GM12874 (cell line): ENCODE measurements at regions not wholly inside any gene's neighbourhood (a gene's known extent, or its start where the extent isn't known, plus 50 kb on each side); places are given as distances from the start of the nearest gene placed in this dataset.

Experiments used
- CTCF ChIP-seq: IDR thresholded peaks from 2 replicates; pipeline ENCODE4 v1.5.1; 2011; ENCODE audit warnings: low read depth, mild to moderate bottlenecking, control low read depth, low read length, moderate library complexity; ENCODE audit not compliant: insufficient read depth

- TF ChIP-seq CTCF: no peak
These were observed 164.4 kb upstream of the GSE1 start for GRCh38 chr16:85448557-85449190.

GRCh38 chr16:85449191-85449884, 163.8 kb upstream of the GSE1 start:
- TF ChIP-seq CTCF: no peak

- no peak for TF ChIP-seq CTCF
These were observed 163.3 kb upstream of the GSE1 start for GRCh38 chr16:85449885-85450245.

- no peak for TF ChIP-seq CTCF
These were observed 161.3 kb upstream of the GSE1 start for GRCh38 chr16:85451641-85452363.

- TF ChIP-seq CTCF: no peak
These were observed 160.5 kb upstream of the GSE1 start for GRCh38 chr16:85452364-85453193.

GRCh38 chr16:85453194-85453678, 159.9 kb upstream of the GSE1 start:
- TF ChIP-seq CTCF: no peak

GRCh38 chr16:85453703-85454102, 159.4 kb upstream of the GSE1 start:
- TF ChIP-seq CTCF: no peak
